Activated naive CD4-positive, alpha-beta T cell treated with Interleukin-2 at 50 U/mL for 16 hours (primary cell): ENCODE measurements at regions not wholly inside any gene's neighbourhood (a gene's known extent, or its start where the extent isn't known, plus 50 kb on each side); places are given as distances from the start of the nearest gene placed in this dataset.

Experiments
- DNase-seq: peaks from one replicate; pipeline ENCODE4 v3.0.0-alpha.2; 2020

DNA sequence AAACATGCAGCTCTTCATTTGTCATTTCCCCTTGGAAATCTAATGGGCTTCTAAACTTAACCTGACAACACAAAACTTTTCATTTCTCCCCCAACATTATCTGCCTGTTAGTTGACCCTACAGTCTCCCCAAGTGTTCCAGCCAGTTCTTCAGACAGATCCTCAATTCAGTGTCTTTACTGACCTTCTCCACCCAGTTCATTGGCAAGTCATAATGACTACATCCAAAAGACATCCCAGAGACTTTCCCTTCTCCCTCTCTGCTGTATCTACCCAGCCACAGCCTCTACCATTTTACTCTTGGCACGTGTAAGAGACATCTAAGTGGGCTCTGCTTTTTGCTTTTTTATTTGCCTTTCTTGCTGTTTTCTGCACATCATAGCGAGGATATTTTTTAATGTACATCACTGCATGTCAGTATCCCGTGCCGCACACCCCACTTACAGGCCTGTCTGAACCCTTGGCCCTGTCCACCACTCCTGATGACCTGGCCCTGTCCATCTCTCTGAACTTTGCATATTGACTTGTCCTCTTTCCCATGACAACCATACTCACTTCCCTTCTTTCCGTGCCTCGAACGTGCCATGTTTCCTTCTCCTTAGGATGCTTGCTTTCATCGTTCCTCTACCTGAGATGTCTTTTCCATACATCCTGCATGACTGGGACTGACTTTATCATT is 391.9 kb downstream of the IRS2 start:
- DNase-seq, result no peak

DNA sequence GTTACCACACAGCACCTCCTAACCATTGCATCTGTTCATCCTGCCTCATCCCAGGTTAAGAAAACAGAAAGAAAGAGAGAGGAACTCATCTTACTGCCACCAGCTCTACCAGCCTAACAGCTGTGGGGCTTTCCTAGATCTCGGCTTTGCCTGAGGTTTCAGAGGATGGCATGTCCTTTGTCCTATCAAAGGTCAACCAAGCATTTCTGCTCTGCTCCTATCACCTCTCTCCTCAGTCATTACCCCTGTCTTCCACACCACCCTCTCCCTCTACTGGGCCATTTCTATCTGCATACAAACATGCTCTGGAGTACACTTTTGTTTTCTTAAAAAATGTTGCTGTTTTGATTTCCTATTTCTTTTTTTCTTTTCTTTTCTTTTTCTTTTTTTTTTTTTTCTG is 393.3 kb downstream of the IRS2 start:
- DNase-seq, result no peak

DNA sequence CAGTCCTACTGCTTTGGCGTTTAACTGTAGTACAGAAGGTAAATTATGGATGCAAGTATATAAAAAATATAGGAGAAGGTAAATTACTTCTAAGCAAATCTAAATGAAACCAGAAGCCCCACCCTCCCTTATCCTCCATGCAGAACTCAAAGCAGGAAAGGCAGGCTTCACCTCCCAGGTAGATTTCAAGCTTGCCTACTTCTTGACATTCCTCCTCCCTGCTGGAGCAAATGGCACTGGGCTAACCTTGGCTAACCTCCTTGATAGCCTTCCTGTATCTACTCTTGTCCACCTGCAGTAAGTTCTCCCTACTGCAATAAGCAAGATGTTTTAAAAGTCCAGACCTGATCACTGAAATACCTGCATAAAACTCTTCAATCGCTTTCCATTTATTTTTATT is 396.0 kb downstream of the IRS2 start:
- DNase-seq, result no peak

DNA sequence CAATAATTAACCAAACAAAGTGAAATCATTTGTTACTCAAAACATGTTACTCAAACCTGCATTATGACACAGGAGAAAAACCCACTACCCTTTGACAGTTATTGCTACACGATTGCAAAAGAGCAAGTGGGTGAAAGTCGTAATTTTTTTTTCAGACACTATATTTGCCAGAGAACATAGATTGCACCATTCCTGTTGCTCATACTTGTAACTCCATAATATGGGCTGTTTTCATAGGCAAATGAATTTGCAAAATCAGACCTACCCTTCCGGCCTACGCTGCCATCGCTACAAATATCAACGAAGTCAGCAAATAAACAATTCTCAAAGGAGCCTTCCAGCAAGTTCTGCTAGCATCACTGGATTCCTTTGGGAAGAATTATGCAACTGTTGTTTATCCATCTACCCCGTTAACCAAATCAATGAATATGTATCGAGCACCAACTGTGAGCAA is 396.5 kb downstream of the IRS2 start:
- DNase-seq, result no peak

DNA sequence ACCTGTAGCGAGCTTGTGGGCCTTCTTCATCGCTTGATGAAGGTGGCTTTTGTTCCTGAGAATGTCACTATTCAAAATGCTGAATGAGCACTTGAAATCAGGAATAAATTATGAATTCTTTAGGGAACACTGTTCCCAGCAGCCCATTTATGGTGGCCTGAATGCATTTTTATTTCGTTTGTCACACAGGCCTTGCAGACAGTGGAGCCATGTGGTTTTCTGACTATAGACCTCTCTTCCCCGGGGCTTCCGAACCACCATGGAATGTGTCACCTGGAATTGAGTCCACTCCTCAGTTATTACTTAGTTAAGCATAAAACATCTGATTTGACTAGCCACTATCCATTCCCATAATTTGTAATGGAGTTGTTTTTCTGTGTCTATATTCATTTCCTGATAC is 396.9 kb downstream of the IRS2 start:
- DNase-seq, result no peak

DNA sequence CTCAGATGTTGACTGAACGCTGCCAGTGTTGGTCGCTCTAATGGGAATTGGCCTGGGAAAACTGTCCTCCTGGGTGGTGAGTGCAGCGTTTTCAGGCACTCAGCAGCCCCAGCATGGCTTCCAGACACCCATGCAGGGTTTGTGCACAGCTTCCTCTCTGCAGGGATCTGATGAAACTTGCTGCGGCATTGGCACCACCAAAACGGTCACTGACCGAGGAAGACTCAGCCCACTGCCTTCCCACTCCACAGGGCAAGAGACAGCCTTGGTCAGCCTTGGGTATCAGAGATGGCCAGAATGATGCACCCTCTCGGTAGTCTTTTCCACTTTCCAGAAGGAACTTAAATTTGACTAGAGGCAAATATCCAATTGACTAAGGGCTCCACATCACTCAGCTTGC is 398.9 kb downstream of the IRS2 start:
- DNase-seq, result no peak

DNA sequence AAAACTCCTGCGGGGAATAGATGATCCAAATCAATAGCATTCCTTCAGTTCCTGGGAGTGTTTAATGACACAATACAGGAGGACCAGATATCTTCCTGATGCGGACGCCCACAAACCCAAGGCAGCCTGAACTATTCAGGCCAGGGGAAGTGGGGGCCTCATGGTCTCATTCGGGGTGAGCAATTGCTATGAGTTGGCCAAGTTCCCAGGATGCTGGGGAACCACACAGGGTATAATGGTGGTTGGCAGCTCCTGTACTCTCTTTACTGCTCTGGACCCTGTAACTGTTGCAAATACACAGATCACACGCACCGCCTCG is 401.2 kb downstream of the IRS2 start:
- no peak for DNase-seq

DNA sequence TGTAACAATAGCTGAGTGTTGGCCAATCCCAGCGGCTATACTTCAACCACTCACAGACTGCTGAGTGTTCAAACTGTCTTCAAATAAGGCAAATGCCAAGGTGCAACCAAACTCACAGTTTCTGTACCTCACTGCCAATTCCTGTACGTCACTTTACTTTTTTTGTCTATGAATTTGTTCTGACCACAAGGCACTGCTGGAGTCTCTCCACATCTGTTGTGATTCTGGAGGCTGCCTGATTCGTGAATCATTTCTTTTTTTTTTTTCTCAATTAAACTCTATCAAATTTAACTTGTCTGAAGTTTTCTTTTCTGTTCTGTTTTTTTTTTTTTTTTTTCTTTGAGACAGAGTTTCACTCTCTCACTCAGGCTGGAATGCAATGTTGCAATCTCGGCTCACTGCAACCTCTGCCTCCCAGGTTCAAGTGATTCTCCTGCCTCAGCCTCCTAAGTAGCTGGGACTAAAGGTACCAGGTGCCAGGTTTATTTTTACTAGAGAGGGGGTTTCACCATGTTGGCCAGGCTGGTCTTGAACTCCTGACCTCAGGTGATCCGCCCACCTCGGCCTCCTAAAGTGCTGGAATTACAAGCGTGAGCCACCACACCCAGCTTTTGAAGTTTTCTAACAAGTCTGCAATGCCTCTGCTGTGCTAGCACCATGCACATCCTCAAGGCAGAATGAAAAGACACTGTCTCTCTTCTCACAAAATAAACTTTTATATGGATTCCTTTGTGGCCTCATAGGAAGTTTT is 401.7 kb downstream of the IRS2 start:
- DNase-seq, result no peak

DNA sequence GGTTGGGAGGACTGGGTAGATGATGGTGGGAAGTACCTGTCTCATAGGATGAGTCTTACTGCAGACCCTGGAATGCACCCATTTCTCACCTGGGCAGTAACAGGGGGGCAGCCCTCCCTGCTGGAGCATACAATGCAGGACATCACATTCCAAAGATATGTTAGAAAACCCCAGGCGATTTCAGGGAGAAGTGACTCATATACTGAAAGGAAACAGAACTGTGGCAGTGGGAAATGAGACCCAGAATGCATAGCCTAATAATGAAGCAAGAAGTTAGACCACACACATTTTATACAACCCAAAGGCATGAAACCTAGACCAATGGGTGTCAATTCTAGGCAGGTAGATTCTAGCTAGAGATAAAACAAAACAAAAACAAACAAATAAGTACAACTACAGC is 402.7 kb downstream of the IRS2 start:
- DNase-seq, result no peak

DNA sequence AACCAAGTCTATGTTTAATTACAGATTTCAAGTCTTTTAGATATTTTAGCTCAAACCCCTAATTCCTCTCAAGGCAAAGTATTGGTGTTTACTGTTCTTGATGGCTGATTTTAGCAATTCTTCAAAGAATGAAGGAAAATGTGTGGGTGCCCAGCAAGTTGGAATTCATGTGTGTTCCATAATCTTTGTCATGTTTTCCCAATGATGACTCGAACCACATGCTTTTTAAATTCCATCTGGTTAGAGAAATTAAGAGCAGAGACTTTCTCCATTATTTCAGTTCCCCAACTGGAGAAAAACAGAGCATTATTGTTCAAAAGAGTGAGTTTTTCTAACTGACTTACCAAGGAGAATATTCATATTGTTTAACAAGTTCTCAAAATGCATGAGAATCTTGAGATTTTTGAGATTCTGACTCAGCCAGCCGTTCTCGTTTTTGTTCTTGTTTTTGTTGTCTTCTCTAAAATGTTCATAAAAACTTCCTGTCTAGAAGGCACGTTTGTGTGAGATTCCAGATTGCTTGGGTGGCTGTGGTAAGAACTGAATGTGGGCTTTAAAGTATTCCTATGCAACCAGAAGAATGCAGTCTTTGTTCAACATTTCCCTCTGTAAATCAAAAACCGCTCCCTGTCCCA is 404.7 kb downstream of the IRS2 start:
- DNase-seq, result no peak

DNA sequence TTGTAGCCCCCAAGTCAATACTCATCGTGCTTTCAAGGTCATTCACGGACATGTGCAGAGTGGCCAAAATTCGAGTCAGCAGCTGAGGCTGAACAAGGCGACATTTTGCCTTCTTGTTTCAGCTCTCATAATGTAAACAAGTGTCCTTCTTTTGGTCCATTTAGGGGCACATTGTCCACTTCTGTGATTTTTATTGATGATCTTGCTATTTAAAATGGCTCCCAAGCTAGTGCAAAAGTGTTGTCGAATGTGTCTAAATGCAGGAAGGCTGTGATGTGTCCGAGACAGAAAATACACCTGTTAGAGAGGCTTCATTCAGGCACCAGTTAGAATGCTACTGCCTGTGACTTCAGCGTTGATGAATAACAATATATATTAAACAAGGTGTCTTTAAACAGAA is 405.9 kb downstream of the IRS2 start:
- no peak for DNase-seq

DNA sequence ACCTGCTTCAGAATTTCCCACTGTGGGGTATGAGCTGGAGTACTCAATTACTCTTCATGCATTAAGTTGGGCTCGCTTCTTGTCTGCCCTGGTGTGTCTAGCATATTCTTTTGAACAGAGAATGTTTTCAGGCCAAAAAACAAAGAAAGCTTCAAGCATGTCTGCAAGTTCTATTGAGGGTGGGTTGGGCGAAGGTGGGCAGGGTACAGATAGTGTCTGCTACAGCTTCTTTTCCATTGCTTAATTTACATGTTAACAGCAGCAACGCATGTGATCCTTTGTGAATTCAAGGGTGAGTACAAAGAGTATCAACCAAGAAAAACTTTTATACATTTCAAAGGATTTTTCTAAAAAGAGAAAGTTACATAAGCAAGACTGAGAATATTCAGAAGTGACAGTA is 406.5 kb downstream of the IRS2 start:
- DNase-seq, result no peak

DNA sequence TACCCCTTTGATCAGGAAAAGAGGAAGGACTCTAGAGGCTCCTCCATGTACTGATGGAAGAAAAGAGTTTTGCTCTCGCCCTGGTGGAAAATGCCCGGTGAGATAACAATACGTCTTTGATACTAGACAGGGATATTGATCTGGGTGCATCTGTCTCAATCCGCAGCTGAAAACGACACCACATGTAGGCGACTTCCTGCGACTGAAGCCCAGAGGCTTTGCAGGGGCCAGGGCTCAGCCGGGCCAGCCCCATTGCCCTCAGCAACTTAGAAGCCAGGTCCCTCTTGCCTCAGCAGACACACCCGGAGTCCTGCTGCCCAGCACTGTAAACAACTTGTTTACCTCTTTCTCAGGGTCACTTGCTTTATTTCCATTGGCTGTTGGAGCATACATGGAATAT is 409.4 kb downstream of the IRS2 start:
- DNase-seq, result no peak

DNA sequence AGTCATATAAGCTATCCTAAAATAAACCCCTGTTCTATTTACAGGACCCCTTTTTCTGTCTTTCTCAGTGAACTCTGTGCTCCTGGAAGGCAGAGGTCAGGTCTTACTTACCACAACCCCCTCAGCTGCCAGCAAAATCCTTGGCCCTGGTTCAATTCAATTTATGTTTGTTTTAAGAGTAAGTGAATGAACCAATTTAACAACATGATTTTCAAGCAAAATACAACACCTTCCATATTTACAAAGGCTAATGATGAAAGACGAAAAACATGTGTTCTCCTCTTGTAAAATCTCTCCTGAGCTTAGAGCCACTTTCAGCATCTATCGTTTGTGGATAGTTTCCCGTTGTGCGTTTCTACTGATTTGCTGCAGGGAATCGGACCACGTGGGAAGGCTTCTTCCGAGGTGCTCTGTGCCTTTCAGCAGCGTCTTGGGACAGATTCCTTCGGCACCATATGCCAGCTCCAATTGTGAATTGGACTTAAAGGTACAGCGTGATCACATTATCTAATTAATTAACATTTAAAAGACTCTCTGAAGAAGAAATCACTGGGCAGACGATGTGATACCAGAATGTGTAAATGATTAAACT is 411.7 kb downstream of the IRS2 start:
- no peak for DNase-seq

DNA sequence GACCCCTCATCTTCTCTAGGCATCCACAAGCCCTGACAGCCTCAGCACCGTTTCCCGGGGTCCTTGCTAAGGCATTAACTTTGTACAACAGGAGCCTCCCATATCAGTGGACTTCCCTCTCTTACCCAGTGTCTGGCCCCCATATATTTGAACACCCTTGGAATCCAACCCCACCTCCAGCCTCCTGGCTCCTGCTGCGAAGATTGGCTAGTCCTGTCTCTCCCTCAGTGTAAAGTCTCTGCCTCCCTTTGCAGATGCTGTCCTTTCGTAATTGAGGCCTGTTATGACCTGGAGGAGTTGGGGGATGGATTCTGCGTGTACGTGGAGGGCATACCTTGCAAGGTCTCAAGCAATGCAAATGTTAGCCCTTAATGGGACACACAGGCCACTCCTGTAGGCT is 413.7 kb downstream of the IRS2 start:
- DNase-seq, result no peak

DNA sequence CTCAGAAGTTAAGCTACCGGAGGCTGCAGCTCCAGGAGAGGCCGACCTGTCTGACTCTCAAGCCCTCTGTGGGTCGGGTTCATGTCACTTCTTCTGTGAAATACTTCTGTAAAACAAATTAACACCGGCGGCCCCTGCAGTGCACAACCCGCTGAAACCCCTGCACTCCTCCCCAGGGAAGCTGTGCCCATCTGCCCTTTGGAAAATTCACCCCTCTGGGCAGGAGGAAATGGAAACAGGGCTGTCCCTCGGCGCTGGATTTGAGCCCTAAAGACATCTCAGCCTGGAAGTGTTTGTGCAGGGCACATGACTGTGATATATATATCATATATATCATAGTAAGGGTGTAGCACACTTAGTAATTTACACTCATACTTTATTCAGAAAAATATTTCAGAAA is 415.3 kb downstream of the IRS2 start:
- no peak for DNase-seq

DNA sequence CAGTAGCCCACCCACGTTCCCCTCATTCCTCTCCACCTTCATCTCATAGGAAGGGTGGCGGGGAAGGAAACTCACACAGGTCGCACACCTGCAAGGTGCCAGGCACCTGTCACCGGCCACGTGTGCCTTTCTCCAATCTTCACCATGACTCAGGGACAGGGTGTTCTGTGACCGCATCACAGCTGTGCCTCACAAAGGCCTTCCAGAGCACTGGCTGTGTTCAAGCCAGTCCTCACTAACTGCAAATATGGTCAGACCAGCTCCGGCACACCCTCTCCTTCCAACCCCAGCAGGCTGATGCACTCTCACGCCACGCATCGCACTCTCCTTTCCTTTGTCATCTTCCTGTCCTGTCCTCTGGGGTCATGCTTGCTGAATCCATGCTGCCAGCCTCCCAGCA is 415.9 kb downstream of the IRS2 start:
- no peak for DNase-seq

DNA sequence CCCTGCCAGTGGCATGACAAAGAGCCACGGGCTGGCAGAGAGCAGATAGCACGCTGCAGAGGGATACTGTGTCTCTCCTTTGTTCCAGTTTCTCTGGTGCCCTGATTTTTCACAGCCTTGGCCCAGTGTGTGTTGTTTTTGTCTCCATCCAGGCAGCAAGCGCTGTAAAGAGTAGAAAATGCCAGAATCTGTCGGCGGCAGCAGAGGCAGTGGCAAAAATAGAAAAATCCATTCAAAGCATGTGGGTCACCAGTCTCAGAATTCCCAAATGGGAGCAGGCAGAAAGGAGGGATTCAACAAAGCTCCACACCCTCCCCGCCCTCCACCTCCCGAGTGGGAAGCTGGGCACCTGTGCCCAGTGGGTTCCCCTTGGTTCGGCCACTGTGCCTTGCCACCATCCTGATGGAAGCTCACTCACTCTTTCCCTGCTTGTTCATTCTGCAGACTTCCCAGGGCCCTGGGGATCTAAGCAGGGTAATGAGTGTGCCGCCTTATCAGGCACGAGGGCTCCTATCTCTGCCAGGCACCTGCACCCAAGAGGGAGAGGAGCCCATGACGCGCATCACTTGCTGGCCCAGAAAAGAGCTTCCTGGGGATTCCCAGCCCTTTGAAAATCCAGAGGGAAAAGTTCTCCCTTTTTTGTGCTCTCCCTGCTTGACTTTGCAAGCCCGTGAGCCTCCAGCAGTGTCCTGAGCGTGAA is 416.9 kb downstream of the IRS2 start:
- DNase-seq, result no peak

DNA sequence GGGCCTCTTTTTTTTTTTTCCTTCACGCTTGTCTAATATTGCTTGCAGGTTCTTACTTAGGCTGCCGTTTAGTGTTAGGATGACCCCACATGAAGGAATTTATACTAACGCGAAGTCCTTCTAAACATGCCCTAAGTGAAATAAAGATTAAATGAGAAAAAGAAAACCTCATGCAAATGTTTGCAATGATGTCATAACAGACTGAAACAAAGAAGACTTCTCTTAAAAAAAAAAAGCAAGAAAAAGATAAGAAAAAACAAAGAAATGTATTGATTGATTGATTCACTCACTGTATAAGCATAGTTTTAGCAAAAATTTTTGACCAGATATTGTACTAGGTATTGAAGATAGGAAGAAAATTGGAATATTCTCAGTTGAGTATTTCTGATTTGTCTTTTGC is 418.2 kb downstream of the IRS2 start:
- DNase-seq, result no peak

DNA sequence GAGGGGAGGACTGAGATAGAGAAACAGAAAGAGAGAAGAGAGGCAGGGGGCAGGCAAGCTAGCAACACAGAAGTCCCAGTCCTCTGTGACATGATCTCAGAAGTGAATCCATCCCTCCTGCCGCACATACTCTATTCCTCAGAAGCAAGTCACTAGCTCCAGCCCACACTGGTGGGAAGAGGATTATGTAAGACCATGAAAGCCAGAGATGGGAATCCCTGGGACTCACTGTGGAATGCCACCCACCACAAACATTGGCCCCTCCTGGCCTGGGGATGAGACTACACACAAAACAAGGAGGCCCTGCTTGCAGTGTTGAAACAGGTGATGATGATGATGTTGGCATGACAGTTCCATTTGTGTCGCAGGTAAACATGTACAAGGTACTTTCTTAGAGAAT is 419.9 kb downstream of the IRS2 start:
- DNase-seq, result no peak

DNA sequence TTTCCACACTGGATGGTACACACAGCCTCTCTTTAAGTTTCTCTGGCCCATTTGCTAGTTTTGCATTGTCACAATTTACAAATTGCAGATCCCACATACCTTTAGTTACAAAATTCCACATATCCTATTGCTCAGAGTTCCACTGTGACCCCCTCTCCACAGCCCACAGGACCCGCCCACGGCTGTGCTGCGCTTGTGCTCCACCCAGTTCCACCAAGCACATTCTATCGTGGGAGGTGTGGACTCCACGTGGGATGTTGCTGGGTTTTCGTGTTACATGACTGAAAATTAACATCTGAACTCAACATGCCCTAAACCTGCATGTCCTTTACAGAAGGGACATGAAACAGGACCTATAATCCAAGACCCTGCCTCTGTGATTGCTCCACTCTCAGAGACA is 423.0 kb downstream of the IRS2 start:
- DNase-seq, result no peak

DNA sequence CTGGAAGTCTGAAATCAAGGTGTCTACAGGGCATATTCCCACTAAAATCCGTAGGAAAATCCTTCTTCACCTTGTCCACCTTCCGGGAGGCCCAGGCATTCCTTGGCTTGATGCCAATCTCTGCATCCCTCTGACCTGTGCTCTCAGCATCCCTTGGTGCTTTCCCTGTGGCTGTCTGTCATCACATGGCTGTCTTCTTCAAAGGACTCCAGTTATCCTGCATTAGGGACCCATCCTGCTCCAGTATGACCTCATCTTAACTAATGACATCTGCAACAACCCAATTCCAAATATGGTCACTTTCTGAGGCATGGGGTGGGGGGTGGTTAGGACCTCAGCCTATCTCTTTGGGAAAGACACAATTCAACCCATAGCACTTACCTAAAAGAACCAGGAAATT is 423.8 kb downstream of the IRS2 start:
- DNase-seq, result no peak

DNA sequence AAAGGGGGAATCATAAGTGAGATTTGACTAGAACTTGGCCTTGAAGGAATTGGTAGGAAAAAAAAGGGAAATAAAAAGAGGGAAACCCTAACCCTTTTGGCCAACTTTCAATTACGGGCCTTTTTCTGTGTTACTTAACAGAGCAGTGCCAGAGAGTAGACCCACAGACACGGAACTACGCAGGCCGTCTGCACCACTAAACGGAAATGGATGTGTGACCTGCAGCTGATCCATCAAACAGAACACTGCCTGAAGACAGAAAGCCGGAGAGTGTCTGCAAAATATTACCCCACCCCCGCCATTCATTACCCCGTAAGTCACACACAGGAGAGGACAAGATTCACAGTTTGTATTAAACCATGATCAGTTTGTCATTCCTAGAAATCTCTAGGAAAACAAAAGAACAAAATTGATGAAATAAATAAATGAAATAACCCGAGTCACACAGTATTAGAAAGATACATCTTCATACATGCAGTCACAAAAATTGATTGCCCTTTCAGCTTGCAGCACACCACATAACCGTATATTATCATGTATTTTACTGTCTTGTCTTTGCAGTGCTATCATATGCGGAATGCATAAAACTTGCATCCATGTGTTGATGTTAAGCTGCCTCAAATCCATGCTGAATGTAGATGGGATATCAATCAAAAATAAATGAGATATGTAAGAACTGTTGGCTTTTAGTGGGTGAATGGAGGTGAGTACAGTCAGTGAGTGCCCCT is 424.7 kb downstream of the IRS2 start:
- no peak for DNase-seq
